GM08714 (cell line): ENCODE measurements at regions not wholly inside any gene's neighbourhood (a gene's known extent, or its start where the extent isn't known, plus 50 kb on each side); places are given as distances from the start of the nearest gene placed in this dataset.

Experiments
- H3K4me3 ChIP-seq: fragments of 200-500 bp; sonication (Bioruptor generic); 2 replicates; pipeline ENCODE4 v1.5.1; 2014; ENCODE audit warnings: mild to moderate bottlenecking, low read length, inconsistent platforms
- ZNF274 ChIP-seq: IDR thresholded peaks from 2 replicates; pipeline ENCODE4 v1.6.1; 2012; ENCODE audit warnings: mild to moderate bottlenecking, low read depth, low read length

GRCh38 chr6:113344969-113345368, 512.2 kb upstream of the MARCKS start:
- H3K4me3 ChIP-seq: no peak overlapping the region
- no peak for TF ChIP-seq ZNF274

GRCh38 chr6:113347436-113347835, 509.7 kb upstream of the MARCKS start:
- H3K4me3 ChIP-seq: no peak overlapping the region
- TF ChIP-seq ZNF274: no peak

GRCh38 chr6:113350461-113350860, 506.7 kb upstream of the MARCKS start:
- no peak for TF ChIP-seq ZNF274
- H3K4me3 ChIP-seq: no peak overlapping the region

GRCh38 chr6:113351173-113351834, 505.8 kb upstream of the MARCKS start:
- TF ChIP-seq ZNF274: no peak
- no peak overlapping the region for H3K4me3 ChIP-seq

GRCh38 chr6:113352029-113352801, 504.9 kb upstream of the MARCKS start:
- H3K4me3 ChIP-seq: no peak overlapping the region
- TF ChIP-seq ZNF274: no peak

- TF ChIP-seq ZNF274: no peak
- no peak overlapping the region for H3K4me3 ChIP-seq
Observed at GRCh38 chr6:113352831-113353230, 504.3 kb upstream of the MARCKS start.

GRCh38 chr6:113353392-113353791, 503.8 kb upstream of the MARCKS start:
- TF ChIP-seq ZNF274: no peak
- no peak overlapping the region for H3K4me3 ChIP-seq

GRCh38 chr6:113354204-113354895, 502.8 kb upstream of the MARCKS start:
- TF ChIP-seq ZNF274: no peak
- H3K4me3 ChIP-seq: no peak overlapping the region

- H3K4me3 ChIP-seq: no peak overlapping the region
- TF ChIP-seq ZNF274: no peak
Observed at GRCh38 chr6:113356139-113356538, 501.0 kb upstream of the MARCKS start.

GRCh38 chr6:113357041-113357440, 500.1 kb upstream of the MARCKS start:
- no peak for TF ChIP-seq ZNF274
- no peak overlapping the region for H3K4me3 ChIP-seq

- H3K4me3 ChIP-seq: no peak overlapping the region
- no peak for TF ChIP-seq ZNF274
Observed at GRCh38 chr6:113358063-113358583, 499.0 kb upstream of the MARCKS start.

GRCh38 chr6:113359155-113360140, 497.7 kb upstream of the MARCKS start:
- TF ChIP-seq ZNF274: no peak
- H3K4me3 ChIP-seq: no peak overlapping the region

- no peak overlapping the region for H3K4me3 ChIP-seq
- TF ChIP-seq ZNF274: no peak
Observed at GRCh38 chr6:113361014-113361645, 496.0 kb upstream of the MARCKS start.
